ENCODE measurements at regions not wholly inside any gene's neighbourhood (a gene's known extent, or its start where the extent isn't known, plus 50 kb on each side); places are given as distances from the start of the nearest gene placed in this dataset.

DNA sequence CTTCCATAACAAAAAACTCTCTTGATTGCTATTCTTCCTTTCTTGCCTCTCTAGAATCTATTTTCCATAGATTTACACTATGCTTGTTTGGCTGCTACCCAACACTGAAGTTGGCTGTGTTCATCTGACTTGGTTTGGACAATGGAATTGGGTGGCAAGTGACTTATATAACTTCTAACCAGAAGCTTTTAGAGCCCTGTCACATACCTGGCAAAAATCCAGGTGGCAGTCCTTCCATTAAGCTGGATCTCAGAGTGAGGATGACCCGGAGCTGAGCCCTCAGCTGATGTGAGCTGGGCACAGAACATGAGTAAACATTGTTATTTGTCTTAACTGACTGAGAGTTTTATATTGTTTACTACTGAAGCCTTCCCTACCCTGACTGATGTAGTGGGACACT, 225.7 kb downstream of the TLR4 start (continued):
- TF ChIP-seq, protein P1, sequence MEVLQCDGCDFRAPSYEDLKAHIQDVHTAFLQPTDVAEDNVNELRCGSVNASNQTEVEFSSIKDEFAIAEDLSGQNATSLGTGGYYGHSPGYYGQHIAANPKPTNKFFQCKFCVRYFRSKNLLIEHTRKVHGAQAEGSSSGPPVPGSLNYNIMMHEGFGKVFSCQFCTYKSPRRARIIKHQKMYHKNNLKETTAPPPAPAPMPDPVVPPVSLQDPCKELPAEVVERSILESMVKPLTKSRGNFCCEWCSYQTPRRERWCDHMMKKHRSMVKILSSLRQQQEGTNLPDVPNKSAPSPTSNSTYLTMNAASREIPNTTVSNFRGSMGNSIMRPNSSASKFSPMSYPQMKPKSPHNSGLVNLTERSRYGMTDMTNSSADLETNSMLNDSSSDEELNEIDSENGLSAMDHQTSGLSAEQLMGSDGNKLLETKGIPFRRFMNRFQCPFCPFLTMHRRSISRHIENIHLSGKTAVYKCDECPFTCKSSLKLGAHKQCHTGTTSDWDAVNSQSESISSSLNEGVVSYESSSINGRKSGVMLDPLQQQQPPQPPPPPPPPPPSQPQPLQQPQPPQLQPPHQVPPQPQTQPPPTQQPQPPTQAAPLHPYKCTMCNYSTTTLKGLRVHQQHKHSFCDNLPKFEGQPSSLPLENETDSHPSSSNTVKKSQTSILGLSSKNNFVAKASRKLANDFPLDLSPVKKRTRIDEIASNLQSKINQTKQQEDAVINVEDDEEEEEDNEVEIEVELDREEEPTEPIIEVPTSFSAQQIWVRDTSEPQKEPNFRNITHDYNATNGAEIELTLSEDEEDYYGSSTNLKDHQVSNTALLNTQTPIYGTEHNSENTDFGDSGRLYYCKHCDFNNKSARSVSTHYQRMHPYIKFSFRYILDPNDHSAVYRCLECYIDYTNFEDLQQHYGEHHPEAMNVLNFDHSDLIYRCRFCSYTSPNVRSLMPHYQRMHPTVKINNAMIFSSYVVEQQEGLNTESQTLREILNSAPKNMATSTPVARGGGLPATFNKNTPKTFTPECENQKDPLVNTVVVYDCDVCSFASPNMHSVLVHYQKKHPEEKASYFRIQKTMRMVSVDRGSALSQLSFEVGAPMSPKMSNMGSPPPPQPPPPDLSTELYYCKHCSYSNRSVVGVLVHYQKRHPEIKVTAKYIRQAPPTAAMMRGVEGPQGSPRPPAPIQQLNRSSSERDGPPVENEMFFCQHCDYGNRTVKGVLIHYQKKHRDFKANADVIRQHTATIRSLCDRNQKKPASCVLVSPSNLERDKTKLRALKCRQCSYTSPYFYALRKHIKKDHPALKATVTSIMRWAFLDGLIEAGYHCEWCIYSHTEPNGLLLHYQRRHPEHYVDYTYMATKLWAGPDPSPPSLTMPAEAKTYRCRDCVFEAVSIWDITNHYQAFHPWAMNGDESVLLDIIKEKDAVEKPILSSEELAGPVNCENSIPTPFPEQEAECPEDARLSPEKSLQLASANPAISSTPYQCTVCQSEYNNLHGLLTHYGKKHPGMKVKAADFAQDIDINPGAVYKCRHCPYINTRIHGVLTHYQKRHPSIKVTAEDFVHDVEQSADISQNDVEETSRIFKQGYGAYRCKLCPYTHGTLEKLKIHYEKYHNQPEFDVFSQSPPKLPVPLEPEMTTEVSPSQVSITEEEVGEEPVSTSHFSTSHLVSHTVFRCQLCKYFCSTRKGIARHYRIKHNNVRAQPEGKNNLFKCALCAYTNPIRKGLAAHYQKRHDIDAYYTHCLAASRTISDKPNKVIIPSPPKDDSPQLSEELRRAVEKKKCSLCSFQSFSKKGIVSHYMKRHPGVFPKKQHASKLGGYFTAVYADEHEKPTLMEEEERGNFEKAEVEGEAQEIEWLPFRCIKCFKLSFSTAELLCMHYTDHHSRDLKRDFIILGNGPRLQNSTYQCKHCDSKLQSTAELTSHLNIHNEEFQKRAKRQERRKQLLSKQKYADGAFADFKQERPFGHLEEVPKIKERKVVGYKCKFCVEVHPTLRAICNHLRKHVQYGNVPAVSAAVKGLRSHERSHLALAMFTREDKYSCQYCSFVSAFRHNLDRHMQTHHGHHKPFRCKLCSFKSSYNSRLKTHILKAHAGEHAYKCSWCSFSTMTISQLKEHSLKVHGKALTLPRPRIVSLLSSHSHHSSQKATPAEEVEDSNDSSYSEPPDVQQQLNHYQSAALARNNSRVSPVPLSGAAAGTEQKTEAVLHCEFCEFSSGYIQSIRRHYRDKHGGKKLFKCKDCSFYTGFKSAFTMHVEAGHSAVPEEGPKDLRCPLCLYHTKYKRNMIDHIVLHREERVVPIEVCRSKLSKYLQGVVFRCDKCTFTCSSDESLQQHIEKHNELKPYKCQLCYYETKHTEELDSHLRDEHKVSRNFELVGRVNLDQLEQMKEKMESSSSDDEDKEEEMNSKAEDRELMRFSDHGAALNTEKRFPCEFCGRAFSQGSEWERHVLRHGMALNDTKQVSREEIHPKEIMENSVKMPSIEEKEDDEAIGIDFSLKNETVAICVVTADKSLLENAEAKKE (CRISPR knock-in tag; IDR thresholded peaks at IDR 0.05) = no peak
- TF ChIP-seq POLR2AphosphoS5 (IDR thresholded peaks at IDR 0.05; ENCODE audit: low read depth) (no peak), CREB1 (CRISPR knock-in tag; IDR thresholded peaks at IDR 0.05; ENCODE audit: low read depth) (no peak), EZH2phosphoT487 (IDR thresholded peaks at IDR 0.05; ENCODE audit: unreplicated experiment) (no peak), NANOG (IDR thresholded peaks at IDR 0.05; ENCODE audit: borderline replicate concordance) (no peak)

DNA sequence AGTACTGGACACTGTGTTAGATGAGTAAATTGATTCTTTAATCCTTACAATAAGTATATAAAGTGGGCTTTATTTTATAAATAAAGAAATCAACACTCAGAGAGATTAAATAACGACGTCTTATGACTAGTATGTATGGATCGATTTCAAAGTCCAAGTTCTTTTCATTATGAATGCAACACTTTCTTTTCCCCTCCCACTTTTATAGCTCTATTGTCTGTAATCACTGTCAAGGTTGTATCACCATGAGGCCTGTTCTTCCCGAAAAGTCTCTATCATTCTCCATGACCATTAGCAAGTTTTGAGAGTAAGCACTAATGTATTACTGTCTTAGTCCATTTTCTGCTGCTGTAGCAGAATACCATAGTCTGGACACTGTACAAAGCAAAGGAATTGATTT, 228.4 kb downstream of the TLR4 start:
- H3K9me2 ChIP-seq (ENCODE audit: insufficient read depth) = 0 out of 2 replicates have a peak, but pooled peaks cover 8% of the 10 kb centered on the region
- H3K36me3 ChIP-seq (ENCODE audit: insufficient read depth) = no peaks in the 10 kb centered on the region
- H3K79me2 ChIP-seq (replicated peaks; ENCODE audit: insufficient read depth) = no peaks in the 10 kb centered on the region
- H3K4me1 ChIP-seq (ENCODE audit: insufficient read depth) = no peaks in the 10 kb centered on the region
- no peaks in the 10 kb centered on the region for H3K27me3 Mint-ChIP-seq (ENCODE audit: insufficient read depth, low read depth, poor library complexity)
- H3K4me3 ChIP-seq = no peak overlapping the region
- H3K27me3 ChIP-seq (ENCODE audit: insufficient read depth) = no peaks in the 10 kb centered on the region
- 0 out of 2 replicates have a peak overlapping the region, but pooled peaks have one; percentile 3 for H2AFZ ChIP-seq
- H3K27ac Mint-ChIP-seq = no peak overlapping the region
- H3K4me2 ChIP-seq = no peak overlapping the region
- peaks cover 57% of the 10 kb centered on the region for H3K9me3 Mint-ChIP-seq
- H3K4me1 Mint-ChIP-seq = no peaks in the 10 kb centered on the region
- H3K4me3 Mint-ChIP-seq = no peak overlapping the region
- DNase-seq (ENCODE audit: low spot score) = no peak
- H3F3A ChIP-seq (replicated peaks; ENCODE audit: low read depth) = no peaks in the 10 kb centered on the region
- no peaks in the 10 kb centered on the region for H3K36me3 Mint-ChIP-seq (ENCODE audit: low read depth)
- ATAC-seq = no peak
- H3K27ac ChIP-seq (ENCODE audit: low read depth) = no peak overlapping the region
- H4K20me1 ChIP-seq (replicated peaks; ENCODE audit: insufficient read depth) = no peaks in the 10 kb centered on the region
- no peak for TF ChIP-seq EZH2phosphoT487 (IDR thresholded peaks at IDR 0.05; ENCODE audit: unreplicated experiment)
- TF ChIP-seq, protein P2, sequence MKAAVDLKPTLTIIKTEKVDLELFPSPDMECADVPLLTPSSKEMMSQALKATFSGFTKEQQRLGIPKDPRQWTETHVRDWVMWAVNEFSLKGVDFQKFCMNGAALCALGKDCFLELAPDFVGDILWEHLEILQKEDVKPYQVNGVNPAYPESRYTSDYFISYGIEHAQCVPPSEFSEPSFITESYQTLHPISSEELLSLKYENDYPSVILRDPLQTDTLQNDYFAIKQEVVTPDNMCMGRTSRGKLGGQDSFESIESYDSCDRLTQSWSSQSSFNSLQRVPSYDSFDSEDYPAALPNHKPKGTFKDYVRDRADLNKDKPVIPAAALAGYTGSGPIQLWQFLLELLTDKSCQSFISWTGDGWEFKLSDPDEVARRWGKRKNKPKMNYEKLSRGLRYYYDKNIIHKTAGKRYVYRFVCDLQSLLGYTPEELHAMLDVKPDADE (IDR thresholded peaks at IDR 0.05) = no peak
- TF ChIP-seq JUNB (IDR thresholded peaks at IDR 0.05; ENCODE audit: unreplicated experiment) = no peak
- TF ChIP-seq EZH2 (IDR thresholded peaks at IDR 0.05; ENCODE audit: low read depth, unreplicated experiment) = no peak
- TF ChIP-seq, protein P3, sequence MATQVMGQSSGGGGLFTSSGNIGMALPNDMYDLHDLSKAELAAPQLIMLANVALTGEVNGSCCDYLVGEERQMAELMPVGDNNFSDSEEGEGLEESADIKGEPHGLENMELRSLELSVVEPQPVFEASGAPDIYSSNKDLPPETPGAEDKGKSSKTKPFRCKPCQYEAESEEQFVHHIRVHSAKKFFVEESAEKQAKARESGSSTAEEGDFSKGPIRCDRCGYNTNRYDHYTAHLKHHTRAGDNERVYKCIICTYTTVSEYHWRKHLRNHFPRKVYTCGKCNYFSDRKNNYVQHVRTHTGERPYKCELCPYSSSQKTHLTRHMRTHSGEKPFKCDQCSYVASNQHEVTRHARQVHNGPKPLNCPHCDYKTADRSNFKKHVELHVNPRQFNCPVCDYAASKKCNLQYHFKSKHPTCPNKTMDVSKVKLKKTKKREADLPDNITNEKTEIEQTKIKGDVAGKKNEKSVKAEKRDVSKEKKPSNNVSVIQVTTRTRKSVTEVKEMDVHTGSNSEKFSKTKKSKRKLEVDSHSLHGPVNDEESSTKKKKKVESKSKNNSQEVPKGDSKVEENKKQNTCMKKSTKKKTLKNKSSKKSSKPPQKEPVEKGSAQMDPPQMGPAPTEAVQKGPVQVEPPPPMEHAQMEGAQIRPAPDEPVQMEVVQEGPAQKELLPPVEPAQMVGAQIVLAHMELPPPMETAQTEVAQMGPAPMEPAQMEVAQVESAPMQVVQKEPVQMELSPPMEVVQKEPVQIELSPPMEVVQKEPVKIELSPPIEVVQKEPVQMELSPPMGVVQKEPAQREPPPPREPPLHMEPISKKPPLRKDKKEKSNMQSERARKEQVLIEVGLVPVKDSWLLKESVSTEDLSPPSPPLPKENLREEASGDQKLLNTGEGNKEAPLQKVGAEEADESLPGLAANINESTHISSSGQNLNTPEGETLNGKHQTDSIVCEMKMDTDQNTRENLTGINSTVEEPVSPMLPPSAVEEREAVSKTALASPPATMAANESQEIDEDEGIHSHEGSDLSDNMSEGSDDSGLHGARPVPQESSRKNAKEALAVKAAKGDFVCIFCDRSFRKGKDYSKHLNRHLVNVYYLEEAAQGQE (IDR thresholded peaks at IDR 0.05; ENCODE audit: unreplicated experiment) = no peak
- TF ChIP-seq STAT1 (IDR thresholded peaks at IDR 0.05; ENCODE audit: unreplicated experiment) = no peak

Measured in GM23338 (cell line).